ENCODE measurements at regions not wholly inside any gene's neighbourhood (a gene's known extent, or its start where the extent isn't known, plus 50 kb on each side); places are given as distances from the start of the nearest gene placed in this dataset.

GRCh38 chr4:41405464-41406112 is 132.4 kb upstream of the LIMCH1 start:
- no peak for TF ChIP-seq CTCF (conservative IDR thresholded peaks at IDR 0.05)
- H3K4ac ChIP-seq (ENCODE audit: low read depth, low read length), result no peak overlapping the region
- Mint-ChIP-seq H3K9me3 (no peaks in the 10 kb centered on the region), H3K4me3 (no peak overlapping the region), H3K36me3 (ENCODE audit: insufficient read depth in 1 of 3, low read depth in 3 of 3) (no peaks in the 10 kb centered on the region; a peak in 1 of 7 replicates), H3K27ac (no peak overlapping the region), H3K4me1 (peaks cover 3 to 10% of the 10 kb centered on the region in 2 experiments), H3K27me3 (ENCODE audit: low read depth) (no peaks in the 10 kb centered on the region)
- no peak overlapping the region for H2AFZ ChIP-seq (ENCODE audit: low read length)
- no peaks in the 10 kb centered on the region for H3K9me3 ChIP-seq (ENCODE audit: control insufficient read depth, low read depth, low read length)
- H4K5ac ChIP-seq (ENCODE audit: insufficient read length, low read depth, low read length), result no peak overlapping the region
- H3T11ph ChIP-seq (ENCODE audit: low read length), result no peak overlapping the region
- H3K79me1 ChIP-seq (ENCODE audit: insufficient read depth, low read depth, low read length, poor library complexity, severe bottlenecking), result no peaks in the 10 kb centered on the region
- H3K14ac ChIP-seq (ENCODE audit: insufficient read depth, low read length), result no peak overlapping the region
- H3K27ac ChIP-seq (ENCODE audit: insufficient read length, low read depth, low read length), result no peak overlapping the region
- no peak overlapping the region for H2BK15ac ChIP-seq (ENCODE audit: low read depth, low read length)
- H3K4me2 ChIP-seq (ENCODE audit: insufficient read depth, insufficient read length, low read length), result no peak overlapping the region
- no peak overlapping the region for H3K9ac ChIP-seq (ENCODE audit: extremely low read depth, insufficient read length, low read length)
- H3K23ac ChIP-seq (ENCODE audit: insufficient read length, low read depth, low read length), result no peak overlapping the region
- H3K27me3 ChIP-seq (ENCODE audit: insufficient read depth, low read length), result no peaks in the 10 kb centered on the region
- H4K20me1 ChIP-seq (ENCODE audit: control insufficient read depth, insufficient read depth, insufficient read length), result no peaks in the 10 kb centered on the region
- no peak overlapping the region for H3K18ac ChIP-seq (ENCODE audit: insufficient read length, low read depth, low read length)
- H3K23me2 ChIP-seq (ENCODE audit: insufficient read length, low read depth, low read length, poor library complexity, severe bottlenecking), result no peaks in the 10 kb centered on the region
- H3K56ac ChIP-seq (ENCODE audit: insufficient read length, low read depth, low read length), result no peak overlapping the region
- no peaks in the 10 kb centered on the region for H3K4me1 ChIP-seq (ENCODE audit: insufficient read depth, low read length)
- no peak for DNase-seq
- H3K79me2 ChIP-seq (ENCODE audit: insufficient read depth, low read length), result no peaks in the 10 kb centered on the region
- no CpG with 5 or more reads among the region's 4 CpGs for WGBS (ENCODE audit: extremely low coverage, insufficient read length, low lambda C conversion rate)
- H2BK20ac ChIP-seq (ENCODE audit: low read depth, low read length, poor library complexity, severe bottlenecking), result no peak overlapping the region
- no peak overlapping the region for H4K8ac ChIP-seq (replicated peaks; ENCODE audit: insufficient read length, low read depth, low read length)
- no peak overlapping the region for H2BK5ac ChIP-seq (ENCODE audit: insufficient read length, low read length)
- H2AK5ac ChIP-seq (ENCODE audit: insufficient read length, low read length), result no peak overlapping the region
- H2BK120ac ChIP-seq (ENCODE audit: low read depth, low read length, poor library complexity, severe bottlenecking), result no peak overlapping the region
- no peak overlapping the region for H4K91ac ChIP-seq (ENCODE audit: insufficient read length, low read depth, low read length)
- no peak overlapping the region for H2BK12ac ChIP-seq (ENCODE audit: insufficient read length, low read depth, low read length)
